ENCODE measurements at regions not wholly inside any gene's neighbourhood (a gene's known extent, or its start where the extent isn't known, plus 50 kb on each side); places are given as distances from the start of the nearest gene placed in this dataset.

DNA sequence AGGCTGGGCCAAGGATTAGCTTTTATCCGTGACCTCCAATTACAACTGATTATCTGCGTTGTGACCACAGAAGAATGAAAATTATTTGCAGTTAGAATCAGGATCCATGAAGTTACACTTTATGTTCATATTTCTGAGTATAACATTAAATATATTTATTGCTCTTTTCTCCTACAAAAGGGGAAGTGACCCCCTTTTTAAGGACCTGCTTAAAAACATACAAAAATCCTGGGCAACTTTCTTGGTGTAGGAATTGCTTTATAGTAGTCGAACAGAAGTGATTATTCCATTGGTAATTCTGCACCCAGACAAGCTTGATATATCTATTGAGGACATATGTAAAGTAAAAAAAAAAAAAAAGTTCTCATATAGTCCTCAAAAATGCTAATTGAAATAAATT is 208.7 kb downstream of the MRPL39 start:
- TF ChIP-seq, protein P1, sequence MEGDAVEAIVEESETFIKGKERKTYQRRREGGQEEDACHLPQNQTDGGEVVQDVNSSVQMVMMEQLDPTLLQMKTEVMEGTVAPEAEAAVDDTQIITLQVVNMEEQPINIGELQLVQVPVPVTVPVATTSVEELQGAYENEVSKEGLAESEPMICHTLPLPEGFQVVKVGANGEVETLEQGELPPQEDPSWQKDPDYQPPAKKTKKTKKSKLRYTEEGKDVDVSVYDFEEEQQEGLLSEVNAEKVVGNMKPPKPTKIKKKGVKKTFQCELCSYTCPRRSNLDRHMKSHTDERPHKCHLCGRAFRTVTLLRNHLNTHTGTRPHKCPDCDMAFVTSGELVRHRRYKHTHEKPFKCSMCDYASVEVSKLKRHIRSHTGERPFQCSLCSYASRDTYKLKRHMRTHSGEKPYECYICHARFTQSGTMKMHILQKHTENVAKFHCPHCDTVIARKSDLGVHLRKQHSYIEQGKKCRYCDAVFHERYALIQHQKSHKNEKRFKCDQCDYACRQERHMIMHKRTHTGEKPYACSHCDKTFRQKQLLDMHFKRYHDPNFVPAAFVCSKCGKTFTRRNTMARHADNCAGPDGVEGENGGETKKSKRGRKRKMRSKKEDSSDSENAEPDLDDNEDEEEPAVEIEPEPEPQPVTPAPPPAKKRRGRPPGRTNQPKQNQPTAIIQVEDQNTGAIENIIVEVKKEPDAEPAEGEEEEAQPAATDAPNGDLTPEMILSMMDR (conservative IDR thresholded peaks at IDR 0.05; ENCODE audit: low read depth in 2 of 2): no peak
- no peak for TF ChIP-seq EZH2 (IDR thresholded peaks at IDR 0.05; ENCODE audit: low read depth, unreplicated experiment)
- TF ChIP-seq, protein P2, sequence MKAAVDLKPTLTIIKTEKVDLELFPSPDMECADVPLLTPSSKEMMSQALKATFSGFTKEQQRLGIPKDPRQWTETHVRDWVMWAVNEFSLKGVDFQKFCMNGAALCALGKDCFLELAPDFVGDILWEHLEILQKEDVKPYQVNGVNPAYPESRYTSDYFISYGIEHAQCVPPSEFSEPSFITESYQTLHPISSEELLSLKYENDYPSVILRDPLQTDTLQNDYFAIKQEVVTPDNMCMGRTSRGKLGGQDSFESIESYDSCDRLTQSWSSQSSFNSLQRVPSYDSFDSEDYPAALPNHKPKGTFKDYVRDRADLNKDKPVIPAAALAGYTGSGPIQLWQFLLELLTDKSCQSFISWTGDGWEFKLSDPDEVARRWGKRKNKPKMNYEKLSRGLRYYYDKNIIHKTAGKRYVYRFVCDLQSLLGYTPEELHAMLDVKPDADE (IDR thresholded peaks at IDR 0.05): no peak
- no peak for TF ChIP-seq ZNF114 (CRISPR knock-in tag; IDR thresholded peaks at IDR 0.05)
- TF ChIP-seq CREB1 (CRISPR knock-in tag; IDR thresholded peaks at IDR 0.05; ENCODE audit: low read depth): no peak
- no peak for TF ChIP-seq JUNB (IDR thresholded peaks at IDR 0.05; ENCODE audit: unreplicated experiment)
- TF ChIP-seq STAT1 (IDR thresholded peaks at IDR 0.05; ENCODE audit: unreplicated experiment): no peak
- TF ChIP-seq EZH2phosphoT487 (IDR thresholded peaks at IDR 0.05; ENCODE audit: unreplicated experiment): no peak
- no peak for TF ChIP-seq POLR2AphosphoS5 (IDR thresholded peaks at IDR 0.05; ENCODE audit: low read depth)

Measured in GM23338 (cell line).